GM23248 (cell line): ENCODE measurements at regions not wholly inside any gene's neighbourhood (a gene's known extent, or its start where the extent isn't known, plus 50 kb on each side); places are given as distances from the start of the nearest gene placed in this dataset.

ENCODE experiments used
- DNase-seq: peaks from one replicate; pipeline ENCODE4 v3.0.0-alpha.2; 2015
- H2AFZ ChIP-seq: fragments of 200-600 bp; sonication (generic); 2 replicates; pipeline ENCODE4 v1.6.1; 2016; ENCODE audit warnings: antibody characterized with exemption
- H3F3A ChIP-seq: fragments of 200-600 bp; sonication (generic); 2 replicates; pipeline ENCODE4 v1.6.1; 2016; ENCODE audit warnings: mild to moderate bottlenecking, antibody characterized with exemption, mixed run types; ENCODE audit not compliant: insufficient read depth
- H3K27ac ChIP-seq: fragments of 200-600 bp; sonication (generic); 2 replicates; pipeline ENCODE4 v1.5.1; 2016; ENCODE audit warnings: mild to moderate bottlenecking
- H3K27me3 ChIP-seq: fragments of 200-600 bp; sonication (generic); replicated peaks from 2 replicates; pipeline ENCODE4 v1.6.1; 2016; ENCODE audit warnings: mild to moderate bottlenecking; ENCODE audit not compliant: insufficient read depth
- H3K36me3 ChIP-seq: fragments of 200-600 bp; sonication (generic); 2 replicates; pipeline ENCODE4 v1.6.1; 2016; ENCODE audit warnings: low read depth, mild to moderate bottlenecking
- H3K4me1 ChIP-seq: fragments of 200-600 bp; sonication (generic); 2 replicates; pipeline ENCODE4 v1.6.1; 2016; ENCODE audit warnings: mild to moderate bottlenecking; ENCODE audit not compliant: insufficient read depth
- H3K4me2 ChIP-seq: fragments of 200-600 bp; sonication (generic); one replicate; pipeline ENCODE4 v1.6.1; 2016; ENCODE audit warnings: mild to moderate bottlenecking; ENCODE audit not compliant: unreplicated experiment
- H3K4me3 ChIP-seq: fragments of 200-600 bp; sonication (generic); 2 replicates; pipeline ENCODE4 v1.5.1; 2016; ENCODE audit warnings: mild to moderate bottlenecking
- H3K79me2 ChIP-seq: fragments of 200-600 bp; sonication (generic); 2 replicates; pipeline ENCODE4 v1.6.1; 2016; ENCODE audit warnings: mild to moderate bottlenecking; ENCODE audit not compliant: insufficient read depth
- H3K9ac ChIP-seq: fragments of 200-600 bp; sonication (generic); 2 replicates; pipeline ENCODE4 v1.6.1; 2016; ENCODE audit warnings: mild to moderate bottlenecking
- H3K9me2 ChIP-seq: fragments of 200-600 bp; sonication (generic); 2 replicates; pipeline ENCODE4 v1.6.1; 2016; ENCODE audit warnings: mixed run types, mild to moderate bottlenecking, moderate library complexity; ENCODE audit not compliant: insufficient read depth
- H3K9me3 ChIP-seq: fragments of 200-600 bp; sonication (generic); one replicate; pipeline ENCODE4 v1.6.1; 2017; ENCODE audit warnings: low read depth
- H4K20me1 ChIP-seq: fragments of 200-600 bp; sonication (generic); 2 replicates; pipeline ENCODE4 v1.6.0; 2016; ENCODE audit not compliant: insufficient read depth
- EZH2 ChIP-seq: fragments of 200-600 bp; sonication (generic); IDR thresholded peaks from 2 replicates; pipeline ENCODE4 v1.6.1; 2018; ENCODE audit warnings: antibody characterized with exemption, mild to moderate bottlenecking; ENCODE audit not compliant: insufficient read depth, poor library complexity, severe bottlenecking
- EZH2phosphoT487 ChIP-seq: fragments of 200-600 bp; sonication (generic); IDR thresholded peaks from 2 replicates; pipeline ENCODE4 v1.6.1; 2018; ENCODE audit warnings: antibody characterized with exemption, moderate library complexity, mild to moderate bottlenecking, low read depth; ENCODE audit not compliant: insufficient read depth
- WGBS, 2 experiments: methylation state at CpG; one replicate each; pipeline ENCODE4 v1.1.6; 2015 to 2017; ENCODE audit warnings: low lambda C conversion rate in 2 of 2, low coverage in 1 of 2; ENCODE audit errors: missing lambda C conversion rate in 2 of 2; 5-methylcytosine and 5-hydroxymethylcytosine counted together
- in situ Hi-C: fragments of 300-500 bp; cut with MboI; formaldehyde crosslinking; loops from 2 replicates; pipeline ENCODE4 v1.15.0; 2020

DNA sequence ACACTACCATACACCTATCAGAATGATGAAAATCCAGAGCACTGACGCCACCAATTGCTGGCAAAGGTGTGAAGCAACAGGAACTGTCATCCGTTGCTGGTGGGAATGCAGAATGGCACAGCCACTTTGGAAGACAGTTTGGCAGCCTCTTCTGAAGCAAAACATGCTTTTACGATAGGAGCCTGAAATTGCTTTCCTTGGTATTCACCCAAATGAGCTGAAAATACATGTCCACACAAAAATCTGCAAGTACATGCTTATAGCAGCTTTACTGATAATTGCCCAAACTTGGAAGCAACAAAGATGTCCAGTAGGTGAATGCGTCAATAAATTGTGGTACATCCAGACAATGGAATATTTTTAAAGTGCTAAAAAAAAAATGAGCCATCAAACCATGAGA is 322.8 kb upstream of the FAT1 start:
- in situ Hi-C loops, result no loop called here
- no peaks in the 10 kb centered on the region for H3K9me3 ChIP-seq
- H2AFZ ChIP-seq, result no peak overlapping the region
- H3K9ac ChIP-seq, result no peak overlapping the region
- H3K27ac ChIP-seq, result no peak overlapping the region
- no peaks in the 10 kb centered on the region for H3K36me3 ChIP-seq
- DNase-seq, result no peak
- TF ChIP-seq EZH2phosphoT487 (no peak), EZH2 (no peak)
- no peaks in the 10 kb centered on the region for H3K79me2 ChIP-seq
- H3K4me1 ChIP-seq, result no peaks in the 10 kb centered on the region
- no peaks in the 10 kb centered on the region; the same call in 1 of the 2 replicates for H3K27me3 ChIP-seq
- H3K4me3 ChIP-seq, result no peak overlapping the region
- WGBS, 2 experiments, result 24 to 29% methylated on average over 4 of the region's 4 CpGs
- no peak overlapping the region for H3K4me2 ChIP-seq
- H3K9me2 ChIP-seq, result no peaks in the 10 kb centered on the region
- H4K20me1 ChIP-seq, result no peaks in the 10 kb centered on the region
- no peaks in the 10 kb centered on the region for H3F3A ChIP-seq

DNA sequence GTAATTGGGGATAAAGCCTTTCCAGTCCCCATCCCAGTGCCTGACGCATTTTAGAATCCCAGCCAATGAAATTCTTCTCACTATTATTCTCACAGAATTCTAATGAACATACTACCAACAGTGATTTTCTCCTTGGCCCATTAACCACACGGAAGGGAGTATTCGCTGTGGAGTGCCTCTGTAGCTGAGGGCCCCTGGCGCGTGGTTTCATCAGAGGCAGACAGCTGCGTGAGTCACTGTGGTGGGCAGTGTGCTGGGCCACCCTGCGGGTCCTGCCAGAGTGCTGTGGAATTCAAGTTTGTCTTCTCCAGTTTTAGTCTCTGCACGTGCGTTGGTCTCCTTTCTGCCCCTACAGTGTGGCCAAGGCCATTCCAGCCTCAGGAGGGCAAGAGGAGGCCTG is 335.4 kb upstream of the FAT1 start:
- Histone ChIP-seq H2AFZ (no peak overlapping the region), H3F3A (no peaks in the 10 kb centered on the region), H3K27ac (no peak overlapping the region), H3K9me2 (no peaks in the 10 kb centered on the region), H3K4me1 (no peaks in the 10 kb centered on the region), H3K4me2 (no peak overlapping the region), H3K79me2 (no peaks in the 10 kb centered on the region), H3K4me3 (no peak overlapping the region), H4K20me1 (no peaks in the 10 kb centered on the region), H3K9me3 (no peaks in the 10 kb centered on the region), H3K27me3 (no peaks in the 10 kb centered on the region), H3K9ac (no peak overlapping the region), H3K36me3 (no peaks in the 10 kb centered on the region)
- WGBS, 2 experiments, result 53 to 55% methylated on average over 9 of the region's 9 CpGs
- in situ Hi-C loops, result no loop called here
- TF ChIP-seq EZH2 (no peak), EZH2phosphoT487 (no peak)
- no peak for DNase-seq

DNA sequence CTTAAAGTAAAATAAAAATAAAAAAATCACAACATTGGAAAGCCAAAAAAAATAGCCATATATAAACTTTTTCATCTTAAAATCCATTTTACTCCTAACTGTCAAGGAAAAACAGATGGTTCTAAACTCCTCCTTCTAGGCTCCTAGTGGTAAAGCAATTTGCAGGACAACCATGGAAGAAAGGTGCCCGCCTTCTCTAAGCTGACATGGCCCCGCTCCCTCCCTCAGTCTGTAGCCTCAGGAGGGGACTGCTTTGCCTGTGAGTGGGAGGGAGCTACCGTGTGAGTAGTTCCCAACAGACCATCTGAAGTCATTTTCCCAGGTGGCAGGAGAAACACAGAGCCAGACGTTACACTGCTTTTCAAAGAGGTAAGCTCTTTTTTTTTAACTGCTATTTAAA is 336.2 kb upstream of the FAT1 start:
- DNase-seq, result no peak
- Histone ChIP-seq H3K4me1 (no peaks in the 10 kb centered on the region), H3K9me3 (no peaks in the 10 kb centered on the region), H3K4me2 (no peak overlapping the region), H3K4me3 (no peak overlapping the region), H3K9me2 (no peaks in the 10 kb centered on the region), H3K79me2 (no peaks in the 10 kb centered on the region), H3K27me3 (peaks cover 1% of the 10 kb centered on the region; the same call in 1 of the 2 replicates), H2AFZ (no peak overlapping the region), H3K9ac (no peak overlapping the region), H4K20me1 (no peaks in the 10 kb centered on the region), H3K36me3 (no peaks in the 10 kb centered on the region), H3F3A (no peaks in the 10 kb centered on the region), H3K27ac (no peak overlapping the region)
- 29 to 37% methylated on average over 4 of the region's 4 CpGs for WGBS, 2 experiments
- in situ Hi-C loops, result no loop called here
- no peak for TF ChIP-seq EZH2phosphoT487
- no peak for TF ChIP-seq EZH2

DNA sequence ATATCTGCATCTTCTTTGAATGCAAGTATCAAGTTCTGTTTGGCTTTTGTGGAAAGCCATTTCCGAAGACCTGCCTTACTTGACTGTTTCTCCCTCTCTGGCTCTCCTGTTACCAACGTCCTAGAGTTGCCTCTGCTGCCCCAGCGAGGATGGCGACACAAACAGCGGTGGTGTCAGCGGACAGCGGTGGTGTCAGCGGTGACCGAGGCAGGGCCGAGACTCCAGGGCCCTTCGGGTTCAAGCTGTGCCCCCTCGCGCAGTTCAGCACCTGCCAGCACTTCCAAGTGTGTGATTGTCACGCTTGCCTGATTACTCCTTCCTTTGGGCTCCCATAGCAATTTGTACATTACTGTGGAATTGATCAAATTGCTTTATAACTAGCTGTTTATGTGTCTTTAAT is 336.9 kb upstream of the FAT1 start:
- Histone ChIP-seq H3K36me3 (no peaks in the 10 kb centered on the region), H3K4me1 (no peaks in the 10 kb centered on the region), H3K27ac (no peak overlapping the region), H3K79me2 (no peaks in the 10 kb centered on the region), H3K9ac (no peak overlapping the region), H3K9me2 (no peaks in the 10 kb centered on the region), H3K4me3 (no peak overlapping the region), H3K27me3 (peaks cover 8% of the 10 kb centered on the region), H4K20me1 (no peaks in the 10 kb centered on the region), H2AFZ (no peak overlapping the region), H3F3A (no peaks in the 10 kb centered on the region), H3K4me2 (no peak overlapping the region), H3K9me3 (no peaks in the 10 kb centered on the region)
- in situ Hi-C loops, result no loop called here
- no peak for DNase-seq
- TF ChIP-seq EZH2 (no peak), EZH2phosphoT487 (no peak)
- 68 to 70% methylated on average over 14 of the region's 14 CpGs for WGBS, 2 experiments

DNA sequence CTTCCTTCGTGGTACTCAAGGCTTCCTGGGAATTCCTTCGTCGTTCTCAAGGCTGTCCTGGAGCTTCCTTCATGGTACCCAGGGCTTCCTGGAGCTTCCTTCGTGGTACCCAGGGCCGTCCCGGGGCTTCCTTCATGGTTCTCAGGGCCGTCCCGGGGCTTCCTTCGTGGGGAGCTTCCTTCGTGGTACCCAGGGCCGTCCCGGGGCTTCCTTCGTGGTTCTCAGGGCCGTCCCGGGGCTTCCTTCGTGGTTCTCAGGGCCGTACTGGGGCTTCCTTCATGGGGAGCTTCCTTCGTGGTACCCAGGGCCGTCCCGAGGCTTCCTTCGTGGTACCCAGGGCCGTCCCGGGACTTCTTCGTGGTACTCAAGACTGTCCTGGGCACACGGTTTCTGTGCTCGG is 339.6 kb upstream of the FAT1 start:
- H4K20me1 ChIP-seq, result no peaks in the 10 kb centered on the region
- TF ChIP-seq EZH2phosphoT487 (no peak), EZH2 (no peak)
- WGBS, 2 experiments, result 64% methylated on average over 13 to 26 of the region's 26 CpGs
- H3K9me2 ChIP-seq, result no peaks in the 10 kb centered on the region
- H2AFZ ChIP-seq, result no peak overlapping the region
- H3F3A ChIP-seq, result no peaks in the 10 kb centered on the region
- no peaks in the 10 kb centered on the region for H3K36me3 ChIP-seq
- H3K4me3 ChIP-seq, result no peak overlapping the region
- no peak overlapping the region for H3K9ac ChIP-seq
- no peaks in the 10 kb centered on the region for H3K79me2 ChIP-seq
- no peaks in the 10 kb centered on the region for H3K9me3 ChIP-seq
- no peak overlapping the region for H3K4me2 ChIP-seq
- peaks cover 8% of the 10 kb centered on the region for H3K27me3 ChIP-seq
- no peak overlapping the region for H3K27ac ChIP-seq
- in situ Hi-C loops, result no loop called here
- H3K4me1 ChIP-seq, result no peaks in the 10 kb centered on the region
- DNase-seq, result no peak
